SK-N-SH treated with all-trans-retinoic acid at 6 μM for 48 hours (cell line): ENCODE measurements at regions not wholly inside any gene's neighbourhood (a gene's known extent, or its start where the extent isn't known, plus 50 kb on each side); places are given as distances from the start of the nearest gene placed in this dataset.

Source experiments
- ARNTL ChIP-seq: fragments of 450-650 bp; formaldehyde crosslinking; IDR thresholded peaks from 2 replicates; pipeline ENCODE4 v1.5.0; 2020; ENCODE audit warnings: low read depth, mild to moderate bottlenecking, moderate library complexity, borderline replicate concordance
- BACH2 ChIP-seq: fragments of 250-450 bp; sonication (Bioruptor Pico); IDR thresholded peaks from 2 replicates; pipeline ENCODE4 v1.9.0; 2021; ENCODE audit warnings: mild to moderate bottlenecking, borderline replicate concordance
- CSDC2 ChIP-seq: fragments of 250-450 bp; sonication (Bioruptor Pico); IDR thresholded peaks from 2 replicates; pipeline ENCODE4 v1.5.0; 2020; ENCODE audit warnings: mild to moderate bottlenecking, moderate library complexity
- ESRRG ChIP-seq: fragments of 250-450 bp; sonication (Bioruptor Pico); IDR thresholded peaks from 2 replicates; pipeline ENCODE4 v1.6.1; 2021; ENCODE audit warnings: mild to moderate bottlenecking
- OSR1 ChIP-seq: fragments of 250-450 bp; sonication (Bioruptor Pico); IDR thresholded peaks from 2 replicates; pipeline ENCODE4 v1.8.0; 2022; ENCODE audit warnings: moderate library complexity, mild to moderate bottlenecking, inconsistent platforms
- POU6F1 ChIP-seq: fragments of 250-450 bp; sonication (Bioruptor Pico); IDR thresholded peaks from 2 replicates; pipeline ENCODE4 v1.8.0; 2021; ENCODE audit warnings: low read depth, mild to moderate bottlenecking, moderate library complexity, borderline replicate concordance
- SNAI2 ChIP-seq: fragments of 250-450 bp; sonication (Bioruptor Pico); IDR thresholded peaks from 2 replicates; pipeline ENCODE4 v1.5.0; 2020; ENCODE audit warnings: mild to moderate bottlenecking, moderate library complexity
- TOX ChIP-seq: fragments of 250-450 bp; sonication (Bioruptor Pico); IDR thresholded peaks from 2 replicates; pipeline ENCODE4 v1.8.0; 2021; ENCODE audit warnings: mild to moderate bottlenecking, moderate library complexity, borderline replicate concordance
- ZFP3 ChIP-seq: fragments of 250-450 bp; sonication (Bioruptor Pico); IDR thresholded peaks from 2 replicates; pipeline ENCODE4 v1.5.0; 2020; ENCODE audit warnings: mild to moderate bottlenecking, moderate library complexity
- ZFP30 ChIP-seq: fragments of 450-650 bp; formaldehyde crosslinking; IDR thresholded peaks from 2 replicates; pipeline ENCODE4 v1.5.0; 2022; ENCODE audit warnings: mild to moderate bottlenecking, moderate library complexity

DNA sequence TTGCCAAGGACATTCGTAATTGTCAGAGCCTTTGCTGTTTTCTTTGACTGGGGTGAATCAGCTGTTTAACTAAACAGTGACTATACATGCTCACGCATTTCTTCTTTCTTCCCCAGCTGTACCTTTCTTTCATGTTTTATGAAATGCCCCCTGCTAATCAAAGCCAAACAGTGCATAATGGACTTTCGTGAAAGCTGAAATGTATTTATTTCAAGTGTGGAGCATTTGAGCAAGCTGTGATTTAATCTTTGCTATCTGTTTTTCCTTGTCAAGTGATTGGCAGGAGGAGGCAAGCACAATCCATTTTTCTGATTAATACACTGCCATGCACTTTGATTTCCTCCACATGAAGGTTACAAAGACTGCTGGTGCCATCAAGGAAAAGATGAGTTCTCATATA is 831.7 kb upstream of the SPRY2 start:
- TF ChIP-seq TOX (CRISPR knock-in tag), result no peak
- no peak for TF ChIP-seq ZFP3
- no peak for TF ChIP-seq OSR1 (CRISPR knock-in tag)
- TF ChIP-seq CSDC2 (CRISPR knock-in tag), result no peak
- no peak for TF ChIP-seq SNAI2
- TF ChIP-seq ESRRG (CRISPR knock-in tag), result no peak
- TF ChIP-seq POU6F1 (CRISPR knock-in tag), result no peak
- TF ChIP-seq ZFP30 (CRISPR knock-in tag), result no peak
- no peak for TF ChIP-seq ARNTL
- no peak for TF ChIP-seq BACH2 (CRISPR knock-in tag)
